Stimulated activated CD4-positive, alpha-beta T cell treated with anti-CD3 and anti-CD28 coated beads, Interleukin-15, amount 100 ng/mL, for 1 hour (primary cell): ENCODE measurements at regions not wholly inside any gene's neighbourhood (a gene's known extent, or its start where the extent isn't known, plus 50 kb on each side); places are given as distances from the start of the nearest gene placed in this dataset.

Source experiments
- DNase-seq, 2 donors: peaks; one replicate each; pipeline ENCODE4 v3.0.0-alpha.2; 2020; ENCODE audit warnings: low read depth in 1 of 2, low spot score in 1 of 2

DNA sequence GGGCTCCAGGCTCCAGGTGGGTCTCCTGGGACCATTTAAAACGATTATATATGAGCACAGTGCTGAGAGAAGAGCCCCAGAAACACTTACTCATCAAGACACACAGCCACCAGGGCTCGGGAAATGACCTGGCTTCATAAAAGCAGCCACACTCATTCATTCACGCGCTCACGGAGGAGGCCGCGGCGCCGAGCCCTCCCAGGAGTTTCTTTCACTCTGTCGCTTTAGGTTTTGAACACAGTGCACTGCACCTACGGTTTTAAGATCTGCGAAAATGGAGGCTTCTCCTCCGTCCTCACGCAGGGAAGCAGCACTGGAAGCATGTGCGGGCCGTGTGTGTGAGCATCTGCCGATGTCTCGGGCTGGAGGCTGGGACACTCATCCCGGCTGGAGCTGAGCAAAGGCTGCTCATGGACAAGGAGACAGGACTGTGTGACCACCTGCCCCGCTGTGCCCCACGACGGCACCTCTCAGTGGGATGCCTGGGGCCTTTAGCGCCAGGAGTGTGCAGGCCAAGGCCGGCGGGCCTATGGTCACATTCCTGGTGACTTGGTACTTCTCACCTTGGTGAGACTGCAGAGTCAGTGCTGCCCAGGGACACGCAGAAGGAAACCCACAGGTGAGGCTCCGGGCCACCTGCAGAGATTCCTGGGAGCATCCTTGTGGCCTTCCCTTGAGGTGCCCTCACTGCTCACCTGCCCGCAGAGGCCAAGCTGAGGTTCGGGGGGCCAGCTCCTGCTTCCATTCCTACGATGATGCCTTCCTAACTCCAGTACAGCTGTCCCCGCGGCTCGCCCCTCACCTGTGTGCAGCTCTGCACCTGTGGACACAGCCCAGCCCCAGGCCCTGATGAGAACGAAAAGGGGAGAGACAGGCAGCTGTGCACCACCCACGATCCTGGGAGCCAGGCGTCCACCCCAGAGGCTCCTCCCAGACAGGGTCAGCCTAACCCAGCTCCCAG, 872.0 kb downstream of the BRD1 start:
- no peak for DNase-seq

DNA sequence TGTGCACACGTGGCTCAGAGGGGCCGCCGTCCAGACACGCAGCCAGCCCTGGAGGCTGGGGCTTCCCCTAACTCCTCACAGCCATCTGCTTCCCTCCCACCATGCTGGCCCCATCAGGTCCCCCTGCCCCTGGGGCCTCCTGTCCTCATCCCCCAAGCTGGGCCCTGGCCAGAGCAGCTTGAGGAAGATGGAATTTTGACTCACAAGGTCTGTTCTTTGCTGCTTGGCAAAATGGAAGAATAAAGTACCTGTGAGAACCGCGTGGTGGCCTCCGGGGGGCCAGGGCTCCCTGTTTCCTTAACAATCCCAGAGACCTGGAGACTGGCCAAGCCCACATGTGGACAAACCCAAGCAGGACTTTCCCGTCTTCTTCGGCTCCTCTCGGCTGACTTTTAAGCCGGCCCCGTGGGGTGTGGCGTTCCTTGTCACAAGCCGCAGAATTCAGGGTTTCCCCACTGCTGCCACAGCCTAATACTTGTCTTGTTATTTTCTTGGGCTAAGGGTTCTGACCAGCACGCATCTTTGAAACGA, 872.8 kb downstream of the BRD1 start:
- DNase-seq, result no peak

DNA sequence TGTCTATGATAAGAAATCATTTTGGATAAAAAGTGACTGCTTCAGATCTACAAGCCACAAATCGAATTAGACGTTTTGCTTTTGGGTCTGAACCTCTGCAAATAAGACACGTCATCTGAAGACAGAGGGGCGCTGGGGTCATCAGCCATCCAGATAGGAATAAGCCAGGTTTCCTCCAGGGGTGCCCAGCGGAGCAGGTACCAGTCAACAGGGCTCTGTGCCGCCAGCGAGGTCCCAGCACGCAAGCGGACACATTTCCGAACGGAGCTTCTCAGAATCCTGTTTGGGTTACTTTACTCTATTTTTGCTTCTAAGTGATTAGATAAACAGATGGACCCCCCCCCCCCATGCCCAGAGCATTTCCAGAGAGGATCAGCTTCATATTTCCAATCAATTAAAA, 873.8 kb downstream of the BRD1 start:
- no peak for DNase-seq

GRCh38 chr22:48953103-48953720, 874.5 kb downstream of the BRD1 start:
- DNase-seq, result no peak

GRCh38 chr22:48952256-48953102, 875.2 kb downstream of the BRD1 start:
- no peak for DNase-seq

GRCh38 chr22:48951836-48952235, 875.8 kb downstream of the BRD1 start:
- no peak for DNase-seq

- DNase-seq, result no peak
These were observed 877.3 kb downstream of the BRD1 start for GRCh38 chr22:48950151-48950915.

DNA sequence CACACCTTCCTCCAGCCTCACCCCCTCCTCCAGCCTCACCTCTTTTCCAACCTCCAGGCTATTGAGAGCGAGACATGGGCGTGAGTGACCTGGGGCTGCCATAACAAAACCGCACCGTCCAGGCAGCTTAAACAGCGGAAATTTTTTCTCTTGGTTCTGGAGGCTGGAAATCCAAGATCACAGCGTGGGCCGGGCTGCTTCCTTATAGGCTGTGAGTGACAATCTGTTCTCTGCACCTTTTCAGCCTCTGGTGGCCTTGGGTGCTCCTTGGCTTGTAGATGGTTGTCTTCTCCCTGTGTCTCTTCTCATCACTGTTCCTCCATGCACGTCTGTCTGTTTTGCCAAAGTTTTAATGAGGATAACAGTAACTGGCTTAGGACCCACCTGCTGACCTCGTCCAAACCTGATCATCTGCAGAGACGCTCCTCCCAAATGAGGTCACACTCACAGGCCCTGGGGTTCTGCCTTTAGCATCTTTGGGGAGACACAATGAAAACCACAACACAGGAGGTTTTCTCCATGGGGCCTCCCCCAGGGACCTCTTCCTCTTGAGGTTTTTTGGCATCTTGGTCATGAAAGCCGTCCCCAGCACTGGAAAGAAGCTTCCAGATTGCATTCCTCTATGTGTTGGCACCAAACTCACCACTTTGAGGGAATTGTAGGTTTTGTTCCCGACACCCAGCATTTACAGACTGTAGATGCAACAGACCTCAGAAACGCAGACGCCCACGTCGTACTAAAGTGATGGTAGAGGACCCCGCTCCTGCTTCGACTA, 878.1 kb downstream of the BRD1 start:
- no peak for DNase-seq

DNA sequence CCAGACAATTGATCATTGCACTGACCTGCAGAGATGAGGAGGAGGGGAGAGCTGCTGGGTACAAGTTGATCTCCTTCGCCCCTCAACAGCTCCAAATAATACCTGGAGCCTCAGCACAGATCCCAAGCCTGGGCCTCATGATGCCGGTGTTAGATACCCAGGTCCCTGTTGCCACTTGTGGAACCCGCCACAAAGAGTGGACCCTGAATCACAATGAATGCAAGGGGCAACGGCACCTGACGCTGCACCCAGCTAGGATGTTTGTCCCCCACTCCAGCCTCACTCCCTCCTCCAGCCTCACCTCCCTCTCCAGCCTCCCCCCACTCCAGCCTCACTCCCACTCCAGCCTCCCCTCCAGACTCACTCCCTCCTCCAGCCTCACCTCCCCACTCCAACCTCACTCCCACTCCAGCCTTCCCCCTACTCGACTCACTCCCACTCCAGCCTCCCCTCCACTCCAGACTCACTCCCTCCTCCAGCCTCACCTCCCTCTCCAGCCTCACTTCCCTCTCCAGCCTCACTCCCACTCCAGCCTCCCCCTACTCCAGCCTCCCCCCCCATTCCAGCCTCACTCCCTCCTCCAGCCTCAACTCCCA, 879.0 kb downstream of the BRD1 start:
- no peak for DNase-seq

DNA sequence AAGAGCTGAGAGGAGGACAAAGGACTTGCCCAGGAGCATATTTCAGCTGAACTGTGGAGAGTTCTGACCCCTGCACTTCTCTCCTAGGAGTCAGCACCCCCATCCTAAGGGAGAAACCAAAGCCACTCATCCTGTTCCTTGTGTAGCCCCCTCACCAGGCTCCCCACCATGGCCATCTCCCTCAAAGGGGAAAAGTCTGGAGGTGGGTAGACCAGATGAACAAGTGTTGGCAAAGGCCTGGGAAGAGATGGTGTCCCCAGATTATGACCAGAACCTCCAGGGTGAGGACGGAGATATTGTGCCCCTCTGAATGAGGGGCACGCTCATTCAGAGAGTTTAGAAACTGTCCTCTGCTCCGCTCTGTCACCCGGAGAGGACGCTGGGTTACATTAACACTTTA, 880.0 kb downstream of the BRD1 start:
- no peak for DNase-seq

DNA sequence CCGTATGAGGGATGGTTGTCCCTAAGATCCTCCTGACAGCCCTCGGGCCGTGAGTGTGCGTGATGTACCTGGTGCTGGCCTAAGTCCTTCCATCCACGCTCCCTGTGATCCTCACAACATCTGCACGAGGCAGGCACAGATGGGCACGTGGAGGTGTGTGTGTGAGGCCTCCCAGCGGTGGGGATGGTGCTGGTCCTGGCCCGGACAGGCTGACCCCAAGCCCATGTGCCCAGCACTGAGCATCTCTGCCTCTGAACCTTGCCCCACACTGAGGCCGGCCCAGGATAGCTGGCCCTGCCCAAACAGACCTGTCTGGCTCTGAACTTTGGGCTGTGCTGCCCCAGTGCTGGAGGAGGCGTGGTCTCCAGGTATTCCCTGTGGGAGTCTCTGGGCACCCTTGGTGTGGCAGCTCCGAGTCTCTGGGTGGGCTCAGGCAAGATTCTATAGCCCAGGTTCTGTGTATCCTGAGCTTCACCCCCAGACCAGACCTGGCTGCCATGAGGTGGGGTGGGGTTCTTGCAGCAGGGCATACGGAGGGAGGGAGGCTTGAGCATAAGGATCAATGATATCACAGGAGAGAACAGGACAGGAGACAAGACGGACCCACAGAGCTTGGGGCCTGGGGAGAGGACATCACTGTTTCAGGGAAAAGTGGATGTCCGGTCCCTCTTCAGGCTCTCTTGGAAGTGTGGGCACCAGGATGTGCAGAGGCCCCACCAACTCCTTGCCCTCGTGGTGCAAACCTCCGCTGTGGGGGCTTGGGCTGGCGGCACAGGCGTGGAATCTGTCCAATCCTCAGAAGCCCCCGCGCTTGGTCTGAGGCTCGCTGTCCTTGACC, 881.8 kb downstream of the BRD1 start:
- DNase-seq, result no peak

GRCh38 chr22:48944751-48945620, 882.7 kb downstream of the BRD1 start:
- no peak for DNase-seq

GRCh38 chr22:48944433-48944750, 883.3 kb downstream of the BRD1 start:
- DNase-seq, result no peak

GRCh38 chr22:48943567-48944432, 883.9 kb downstream of the BRD1 start:
- no peak for DNase-seq

- DNase-seq, result no peak
These were observed 884.7 kb downstream of the BRD1 start for GRCh38 chr22:48942698-48943566.
